ENCODE measurements at regions not wholly inside any gene's neighbourhood (a gene's known extent, or its start where the extent isn't known, plus 50 kb on each side); places are given as distances from the start of the nearest gene placed in this dataset.
A peak's percentile ranks its signal among the peaks of the same experiment; 100 is the strongest.

DNA sequence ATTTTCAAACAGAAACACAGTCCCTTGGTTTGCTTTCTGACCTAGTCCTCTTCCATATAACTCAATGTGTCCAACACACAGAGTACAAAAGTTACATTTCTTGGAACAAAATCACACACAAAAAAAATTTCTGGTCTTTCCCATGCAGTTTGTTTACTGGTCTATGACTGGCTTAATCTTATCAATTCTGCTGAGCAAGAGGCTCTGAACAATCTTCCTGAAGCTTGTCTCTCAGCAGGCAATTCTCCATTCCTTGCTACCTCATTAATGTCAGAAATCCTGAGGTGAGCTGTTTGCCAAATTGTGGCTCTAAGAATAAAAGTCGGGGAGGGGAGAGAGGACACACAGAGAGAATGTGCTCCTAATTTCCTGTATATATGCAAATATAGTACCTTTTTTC is 423.6 kb downstream of the HLX start:
- DNase-seq (ENCODE audit: low read depth in 2 of 2), result no peak

DNA sequence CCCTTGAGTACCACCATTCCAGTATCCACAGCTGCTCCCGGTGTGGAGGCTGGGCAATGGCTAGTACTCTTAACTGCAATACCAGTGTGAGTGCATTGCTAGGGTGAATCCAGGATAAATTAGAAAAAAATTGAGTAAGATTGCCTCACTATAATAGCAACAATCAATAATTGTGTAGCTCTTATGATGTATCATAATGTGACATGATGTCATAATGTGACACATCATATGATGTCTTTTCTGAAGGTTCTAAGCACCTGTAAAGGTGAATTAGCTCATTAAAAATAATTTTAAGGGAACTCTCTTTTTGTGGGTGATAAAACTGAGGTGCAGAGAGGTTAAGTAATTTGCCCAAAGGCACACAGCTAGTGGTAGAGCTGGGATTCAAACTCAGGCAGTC is 424.4 kb downstream of the HLX start:
- no peak for DNase-seq (ENCODE audit: low read depth in 2 of 2)

DNA sequence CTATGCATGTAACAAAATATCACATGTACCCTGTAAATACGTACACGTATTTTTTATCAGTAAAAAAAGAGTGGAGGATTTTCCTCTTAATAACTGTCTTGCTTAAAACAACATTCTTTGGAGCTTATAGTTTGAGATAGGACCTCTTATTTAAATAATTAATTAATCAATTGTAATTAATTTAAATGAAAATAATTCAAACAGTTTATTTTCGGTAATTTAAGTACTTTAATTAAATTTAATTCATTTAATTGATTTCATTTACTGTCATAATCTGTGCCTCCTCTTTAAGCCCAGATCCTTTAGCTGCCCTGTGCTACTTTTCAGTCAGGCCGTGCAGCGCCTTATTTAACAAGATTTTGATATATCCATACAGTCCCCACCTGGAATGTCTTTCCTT is 427.0 kb downstream of the HLX start:
- DNase-seq (ENCODE audit: low read depth in 2 of 2), result no peak

DNA sequence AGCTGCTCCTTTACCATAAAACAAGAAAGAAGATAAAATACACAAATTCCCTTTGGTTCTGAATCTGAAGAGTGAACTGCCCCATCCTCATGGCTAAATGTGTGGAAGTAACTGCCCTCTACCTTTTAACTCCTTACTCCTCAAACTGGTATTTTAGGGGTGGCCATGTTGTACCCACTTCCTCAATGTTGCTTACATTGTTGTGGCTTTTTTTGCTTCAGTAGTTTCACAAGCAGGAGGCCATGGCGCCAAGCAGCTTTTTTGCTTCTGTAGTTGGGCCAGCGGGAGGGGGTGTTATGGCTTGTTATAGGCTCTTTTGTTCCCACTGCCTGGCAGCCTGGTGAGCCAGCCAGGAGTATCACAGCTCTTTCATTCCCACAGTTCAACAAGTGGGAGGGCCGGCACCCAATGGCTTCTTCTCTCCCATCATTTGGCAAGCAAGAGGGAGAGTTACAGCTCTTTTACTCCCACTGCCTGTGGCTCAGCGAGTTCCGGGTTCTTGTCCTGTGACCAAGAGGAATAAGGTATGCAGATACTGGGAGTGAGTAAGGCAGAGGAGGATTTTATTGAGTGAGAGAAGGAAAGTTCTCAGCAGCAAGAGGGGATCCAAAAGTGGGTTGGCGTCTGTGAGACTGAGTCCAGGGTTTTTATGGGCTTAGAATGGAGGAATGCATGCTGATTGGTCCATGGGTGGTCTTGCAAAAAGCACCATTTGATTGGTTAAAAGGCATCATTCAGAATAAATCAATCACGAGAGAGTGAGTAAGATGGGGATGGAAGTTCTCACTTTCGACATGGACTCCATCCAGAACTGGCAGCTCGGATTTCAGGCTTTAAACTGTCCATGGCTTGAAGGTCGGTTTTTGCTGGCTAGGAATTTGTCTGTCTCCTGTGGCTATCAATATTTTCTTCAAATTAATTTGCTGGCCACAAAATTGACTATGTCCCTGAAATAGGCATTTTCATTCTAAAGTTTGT is 429.6 kb downstream of the HLX start:
- DNase-seq (ENCODE audit: low read depth in 2 of 2), result no peak

DNA sequence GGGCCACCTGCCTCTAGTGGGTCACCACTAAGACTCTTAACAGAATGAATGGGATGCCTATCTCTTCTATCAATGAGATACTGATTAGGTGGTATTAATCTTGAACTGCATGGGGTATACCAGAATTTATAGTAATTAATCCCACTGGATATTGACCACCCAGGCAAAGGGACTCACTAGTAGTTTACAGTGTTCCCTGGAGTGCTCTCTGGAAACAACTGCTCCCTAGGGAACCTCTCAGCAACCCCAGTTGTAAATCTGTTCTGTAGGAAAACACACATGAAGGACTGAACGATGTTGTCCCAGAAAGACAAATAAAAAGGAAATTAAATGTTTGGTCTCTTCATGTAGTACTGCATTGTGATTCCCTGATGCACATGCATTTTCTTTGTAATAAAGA is 430.5 kb downstream of the HLX start:
- no peak for DNase-seq (ENCODE audit: low read depth in 2 of 2)

DNA sequence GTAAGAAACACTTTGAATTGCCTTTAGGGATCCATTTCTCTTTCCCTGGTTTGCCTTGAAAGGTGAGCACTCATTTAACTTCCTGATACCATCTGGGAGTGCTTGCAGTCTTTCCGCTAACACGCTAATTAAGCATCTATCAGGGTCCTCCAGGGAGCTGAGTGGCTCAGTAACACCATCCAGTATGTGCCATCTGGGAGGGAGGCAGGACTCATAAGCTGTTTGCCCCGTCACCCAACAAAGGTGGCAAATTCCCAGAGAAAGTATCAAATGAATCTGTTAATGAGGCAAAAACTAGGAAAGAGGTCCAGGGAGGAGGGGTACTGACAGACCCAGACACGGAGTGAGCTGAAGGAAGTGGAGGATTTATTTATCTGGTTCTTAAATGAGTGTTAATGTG is 430.9 kb downstream of the HLX start:
- DNase-seq (ENCODE audit: low read depth in 2 of 2), result no peak

DNA sequence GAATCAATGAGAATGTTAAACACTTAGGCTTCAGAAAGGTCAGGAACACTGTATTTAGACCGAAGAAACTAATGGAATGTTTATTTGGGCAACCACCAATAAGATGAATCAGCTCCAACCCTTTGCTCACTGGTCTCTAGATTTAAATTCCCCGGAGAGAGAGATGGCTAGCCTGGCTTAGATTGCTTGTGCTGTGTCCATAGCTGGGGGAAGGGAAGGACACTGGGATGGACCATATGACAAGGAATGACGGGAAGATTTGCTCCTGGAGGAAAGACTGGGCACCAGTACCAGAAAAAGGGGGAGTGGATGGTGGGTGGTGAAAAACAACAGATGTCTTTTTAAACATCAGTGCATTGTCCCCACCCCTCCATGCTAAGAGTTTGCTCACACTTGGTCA is 426.6 kb downstream of the DUSP10 start:
- DNase-seq (ENCODE audit: low read depth in 2 of 2), result peak in 1 of 2 experiments; percentile 34

DNA sequence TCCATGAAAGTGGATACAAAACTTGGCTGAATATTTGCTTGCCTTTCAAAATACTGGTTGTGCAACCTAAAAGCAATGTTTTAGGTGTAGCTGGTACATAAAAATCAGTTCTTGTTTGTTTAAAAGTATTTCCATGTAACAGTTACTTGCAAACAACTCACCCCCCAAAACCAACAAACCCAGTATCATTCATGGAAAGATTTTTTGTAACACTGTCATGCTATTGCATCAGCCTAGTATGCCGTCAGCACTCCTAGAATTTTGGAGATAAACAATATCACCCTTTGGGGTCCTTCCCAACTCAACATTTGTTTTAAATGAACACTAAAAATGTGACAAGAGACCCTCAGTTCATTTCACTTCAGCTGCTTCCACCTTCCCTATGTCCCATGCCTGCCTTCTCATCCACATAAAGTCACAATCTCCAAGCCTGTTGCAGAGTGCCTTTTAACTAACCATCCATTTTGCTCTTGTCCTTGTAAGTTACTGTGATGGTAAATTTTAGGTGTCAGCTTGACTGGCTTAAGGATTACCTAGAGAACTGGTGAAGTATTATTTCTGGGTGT is 425.3 kb downstream of the DUSP10 start:
- peak in 1 of 2 experiments; percentile 37 for DNase-seq (ENCODE audit: low read depth in 2 of 2)

DNA sequence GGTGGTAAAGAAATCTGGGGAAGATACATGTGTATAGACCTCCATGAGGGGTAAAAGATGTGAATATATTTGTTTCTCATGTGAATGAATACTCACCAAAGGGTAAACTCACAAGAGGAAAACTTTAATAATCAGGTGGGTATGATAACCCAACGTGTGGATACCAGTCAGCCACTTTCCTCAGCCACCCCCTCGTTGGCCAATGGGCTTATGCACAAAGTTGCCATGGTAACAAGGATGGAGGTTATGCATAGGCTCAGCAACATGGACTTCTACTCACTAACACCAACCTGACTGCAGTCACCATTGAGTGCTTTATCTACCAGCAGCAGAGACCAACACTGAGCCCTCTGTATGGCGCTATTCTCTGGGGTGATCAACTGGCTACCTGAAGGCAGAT is 424.4 kb downstream of the DUSP10 start:
- no peak for DNase-seq (ENCODE audit: low read depth in 2 of 2)

DNA sequence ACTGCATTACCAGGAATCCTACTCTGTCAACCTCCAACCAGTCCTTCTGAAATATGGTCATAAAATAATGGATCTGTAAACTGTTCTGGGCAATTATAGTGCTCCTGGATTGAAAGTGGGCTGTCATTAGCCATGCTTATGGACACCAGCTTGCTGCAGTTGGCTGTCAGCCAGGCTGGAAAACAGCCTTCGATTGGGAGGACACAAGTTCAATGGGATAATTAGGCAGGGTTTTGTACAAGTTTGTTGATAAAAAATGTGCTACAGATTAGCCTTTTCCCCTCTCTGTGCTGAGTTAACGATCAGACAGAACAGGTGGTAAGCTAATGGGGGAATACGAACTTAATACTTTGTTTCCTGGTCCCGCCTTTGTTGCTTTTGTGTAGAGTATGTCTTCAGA is 413.9 kb downstream of the DUSP10 start:
- DNase-seq (ENCODE audit: low read depth in 2 of 2), result no peak

DNA sequence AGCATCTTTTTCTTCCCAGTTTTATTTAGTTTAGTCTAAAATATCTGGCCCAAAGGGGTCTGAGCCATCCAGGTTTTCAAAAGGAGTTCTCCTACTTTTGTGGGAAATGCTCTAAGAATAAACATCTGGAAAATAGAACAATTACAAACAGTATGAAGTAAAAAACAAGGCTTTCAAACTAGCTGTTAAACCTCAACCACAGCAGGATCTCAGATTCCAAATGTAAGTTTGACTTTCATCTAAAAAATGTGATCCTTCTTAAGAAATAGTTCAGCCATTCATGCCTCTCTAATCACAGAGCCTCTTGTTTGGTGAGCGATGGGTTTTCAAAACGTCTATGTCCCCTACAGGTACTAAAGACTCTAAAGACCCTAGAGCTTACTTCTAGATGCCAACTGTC is 413.5 kb downstream of the DUSP10 start:
- DNase-seq (ENCODE audit: low read depth in 2 of 2), result no peak

DNA sequence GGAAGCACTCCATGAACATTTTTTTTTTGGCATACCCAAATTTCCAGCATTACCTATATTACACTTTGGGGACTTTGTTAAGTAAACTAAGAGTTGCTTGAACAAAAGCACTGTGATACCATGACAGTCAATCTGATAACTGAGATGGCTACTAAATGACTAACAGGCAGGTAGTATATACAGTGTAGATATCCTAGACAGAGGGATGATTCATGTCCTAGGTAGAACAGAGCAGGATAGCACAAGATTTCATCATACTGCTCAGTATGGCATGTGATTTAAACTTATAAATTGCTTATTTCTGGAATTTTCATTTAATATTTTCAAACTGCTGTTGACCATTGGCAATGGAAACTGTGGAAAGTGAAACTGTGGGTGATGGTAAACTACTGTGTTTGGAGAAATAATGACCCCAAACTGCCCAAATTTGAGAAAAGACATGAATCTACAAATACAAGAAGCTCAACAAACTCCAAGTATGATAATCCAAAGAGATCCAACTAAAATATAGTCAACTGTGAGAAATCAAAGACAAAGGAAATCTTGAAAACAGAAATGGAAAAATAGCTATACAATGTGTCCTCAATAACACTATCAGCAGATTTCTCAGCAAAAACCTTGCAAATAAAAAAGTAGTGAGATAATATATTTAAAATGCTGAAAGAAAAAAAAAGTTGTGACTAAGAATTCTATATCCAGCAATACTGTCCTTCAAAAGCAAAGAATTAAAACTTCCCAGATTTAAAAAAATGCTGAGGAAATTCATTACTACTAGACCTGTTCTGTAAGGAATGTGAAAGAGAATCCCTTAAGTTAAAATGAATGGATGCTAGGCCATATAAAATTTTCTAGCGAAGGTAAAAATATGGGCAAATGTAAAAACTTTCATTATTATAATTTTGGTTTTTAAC is 410.4 kb downstream of the DUSP10 start:
- DNase-seq (ENCODE audit: low read depth in 2 of 2), result no peak

DNA sequence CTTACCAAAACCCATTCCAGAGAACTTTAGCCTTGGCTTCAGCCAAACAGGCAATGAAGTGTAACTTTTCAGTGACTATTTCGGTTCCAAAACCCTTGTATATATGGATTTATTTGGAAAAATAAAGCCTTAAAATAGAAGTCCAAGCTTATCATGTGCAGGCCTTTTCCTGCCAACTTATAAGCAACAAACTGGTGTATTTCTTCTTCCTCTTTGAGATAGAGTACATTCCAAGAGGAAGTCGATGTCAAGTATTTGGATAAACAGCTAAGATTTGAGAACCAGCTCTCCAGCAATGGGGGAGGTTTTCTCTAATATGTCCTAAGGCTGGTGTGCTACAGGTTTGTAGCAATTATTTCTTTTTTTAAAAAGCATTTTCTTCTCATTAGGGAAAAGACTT is 407.8 kb downstream of the DUSP10 start:
- no peak for DNase-seq (ENCODE audit: low read depth in 2 of 2)

DNA sequence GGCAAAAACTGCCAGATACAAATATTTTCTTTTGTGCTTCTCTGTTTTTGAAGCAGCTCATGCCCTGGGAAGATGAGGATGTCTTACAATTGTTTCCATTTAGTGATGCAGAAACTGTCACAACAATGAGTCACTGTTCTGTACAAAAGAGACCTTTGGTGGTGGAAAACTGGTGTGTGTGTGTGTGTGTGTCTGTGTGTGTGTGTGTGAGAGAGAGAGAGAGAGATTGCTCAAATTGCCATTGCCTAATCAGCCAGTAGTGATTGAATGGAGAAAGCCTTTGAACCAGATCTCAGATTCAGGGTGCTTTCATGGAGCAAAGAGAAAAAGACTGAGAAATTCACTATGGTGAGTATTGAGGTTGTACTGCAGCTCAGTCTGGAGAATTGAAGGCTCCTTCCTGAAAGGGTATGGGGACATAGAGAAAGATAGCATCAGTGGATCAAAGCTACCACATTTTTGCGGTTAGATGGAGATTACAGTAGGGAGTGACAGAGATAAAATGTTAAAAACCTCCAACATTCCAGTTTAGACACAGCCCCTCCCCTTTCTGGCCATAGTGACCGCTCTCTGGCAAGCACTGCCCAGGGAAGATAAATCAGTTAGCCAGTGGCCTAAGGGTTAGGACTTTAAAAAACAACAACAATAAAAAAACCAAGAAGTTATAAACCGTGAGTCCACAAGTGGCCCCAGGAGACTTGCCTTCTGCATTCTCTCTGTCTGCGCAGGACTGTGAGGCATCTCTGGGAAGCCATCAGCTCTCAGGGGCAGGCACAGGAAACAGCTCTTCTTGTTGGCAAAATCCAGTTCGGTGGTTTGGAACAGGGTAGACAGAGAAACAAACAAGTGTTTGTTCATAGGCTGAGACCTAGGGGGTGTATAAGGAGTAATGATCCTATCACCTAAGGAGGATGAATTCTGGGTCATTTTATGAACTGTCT is 406.5 kb downstream of the DUSP10 start:
- DNase-seq (ENCODE audit: low read depth in 2 of 2), result peak; percentile 17 to 34

DNA sequence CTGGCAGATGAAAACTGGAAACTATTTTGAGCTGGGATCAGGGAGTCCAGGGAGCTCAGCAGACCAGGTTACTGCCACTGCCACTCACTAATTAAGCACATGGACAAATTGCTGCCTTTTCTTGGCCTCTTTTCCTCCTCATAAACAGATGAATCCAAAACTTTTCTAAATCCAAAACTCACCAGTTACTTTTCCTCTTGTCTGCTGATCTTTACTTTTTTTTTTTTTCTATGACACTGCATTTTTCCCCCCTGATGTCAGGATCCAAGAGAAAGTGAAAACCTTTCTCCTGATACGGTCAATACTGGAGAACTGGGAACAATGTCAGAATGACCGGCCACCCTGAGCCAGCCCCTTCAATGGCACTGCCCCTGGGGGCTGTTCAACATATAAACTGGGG is 405.8 kb downstream of the DUSP10 start:
- no peak for DNase-seq (ENCODE audit: low read depth in 2 of 2)

DNA sequence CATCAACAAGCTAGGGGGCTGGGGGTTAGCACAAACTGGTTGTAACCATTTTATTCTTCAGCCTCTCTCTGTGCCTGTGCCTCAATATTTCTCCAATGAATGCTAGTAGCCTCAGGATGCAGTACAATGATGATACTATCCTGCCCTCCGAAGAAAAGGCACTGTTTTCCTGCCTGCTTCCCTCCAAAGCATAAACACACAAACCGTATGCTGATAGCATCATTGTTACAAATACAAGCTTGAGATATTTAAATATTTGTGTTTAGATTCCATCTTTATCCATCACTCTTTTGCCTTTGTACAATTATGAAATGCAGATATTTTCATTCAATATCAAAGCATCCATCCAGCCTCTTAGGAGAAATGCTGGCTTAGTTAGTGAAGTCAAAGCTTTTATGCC is 404.8 kb downstream of the DUSP10 start:
- no peak for DNase-seq (ENCODE audit: low read depth in 2 of 2)

DNA sequence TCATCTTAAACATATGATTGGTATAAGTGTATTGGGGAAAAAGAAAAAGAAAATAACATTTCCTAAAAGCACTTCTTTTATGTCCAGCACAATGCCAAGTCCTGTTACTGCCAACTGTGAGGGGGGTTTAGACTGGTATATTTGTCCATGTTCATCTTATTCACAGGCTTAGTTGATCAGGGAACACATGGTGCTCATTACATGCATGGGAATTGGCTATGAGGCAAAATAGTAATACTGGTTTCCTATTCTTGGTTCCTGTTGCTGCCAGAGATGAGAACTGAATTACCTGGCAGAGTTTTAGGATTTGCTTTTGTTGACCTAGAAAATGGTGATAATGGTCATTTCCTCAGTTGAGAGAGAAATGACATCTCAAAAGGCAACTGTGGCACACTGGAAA is 398.8 kb downstream of the DUSP10 start:
- DNase-seq (ENCODE audit: low read depth in 2 of 2), result no peak

DNA sequence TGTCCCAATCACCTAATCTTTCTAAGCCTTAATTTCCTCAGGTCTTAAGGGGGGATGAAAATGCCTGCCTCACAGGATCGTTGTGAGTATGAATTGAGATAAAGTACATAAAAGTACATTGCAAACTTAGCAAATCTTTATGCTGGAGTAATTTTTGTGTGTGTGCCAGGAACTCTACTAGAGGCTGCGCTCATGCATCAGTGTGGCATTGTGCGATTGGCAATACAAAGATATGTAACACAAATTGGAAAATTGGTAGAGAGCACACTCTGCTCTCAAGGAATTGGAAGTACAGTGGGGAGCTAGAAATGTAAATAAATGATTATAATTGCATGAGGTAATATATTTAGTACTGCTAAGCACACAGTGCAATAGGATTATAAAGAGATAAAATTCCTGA is 398.3 kb downstream of the DUSP10 start:
- no peak for DNase-seq (ENCODE audit: low read depth in 2 of 2)

DNA sequence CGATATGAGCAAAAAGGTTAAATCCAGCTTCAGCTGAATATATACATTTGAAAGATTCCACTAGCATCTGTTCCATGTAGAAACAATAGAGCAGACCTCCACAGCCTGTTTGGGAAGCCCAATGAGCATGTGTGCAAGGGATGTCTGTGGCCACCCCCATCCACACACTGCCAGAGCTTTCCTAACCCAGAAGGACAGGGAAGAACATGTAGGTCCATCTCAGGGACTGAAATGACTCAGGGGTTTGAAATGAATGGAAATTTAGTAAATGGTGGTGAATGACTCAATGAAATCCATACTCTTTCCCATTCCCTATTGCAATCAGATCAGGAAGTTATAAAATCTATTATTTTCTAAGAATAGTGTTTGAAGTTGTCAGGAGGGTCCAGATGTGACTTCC is 397.2 kb downstream of the DUSP10 start:
- DNase-seq (ENCODE audit: low read depth in 2 of 2), result peak; percentile 74 to 79

DNA sequence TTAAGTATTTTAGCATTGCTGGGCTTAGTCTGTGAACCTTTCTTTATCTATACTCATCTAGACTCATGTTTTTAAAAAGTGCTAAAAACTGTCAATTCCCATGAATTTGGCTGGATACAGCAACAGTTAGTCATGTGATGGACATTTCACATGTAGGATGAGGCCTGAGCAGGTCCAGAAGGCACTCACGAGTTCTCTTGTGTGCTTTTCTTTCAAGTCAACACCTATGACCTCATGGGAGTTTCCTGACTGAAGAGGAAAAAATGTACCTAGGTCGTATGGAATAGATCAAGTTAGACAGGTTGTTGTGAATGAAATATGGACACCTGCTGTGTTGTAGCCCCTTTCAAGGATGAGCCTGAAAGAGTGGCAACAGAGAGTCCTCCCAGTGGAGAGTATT is 394.2 kb downstream of the DUSP10 start:
- DNase-seq (ENCODE audit: low read depth in 2 of 2), result no peak

DNA sequence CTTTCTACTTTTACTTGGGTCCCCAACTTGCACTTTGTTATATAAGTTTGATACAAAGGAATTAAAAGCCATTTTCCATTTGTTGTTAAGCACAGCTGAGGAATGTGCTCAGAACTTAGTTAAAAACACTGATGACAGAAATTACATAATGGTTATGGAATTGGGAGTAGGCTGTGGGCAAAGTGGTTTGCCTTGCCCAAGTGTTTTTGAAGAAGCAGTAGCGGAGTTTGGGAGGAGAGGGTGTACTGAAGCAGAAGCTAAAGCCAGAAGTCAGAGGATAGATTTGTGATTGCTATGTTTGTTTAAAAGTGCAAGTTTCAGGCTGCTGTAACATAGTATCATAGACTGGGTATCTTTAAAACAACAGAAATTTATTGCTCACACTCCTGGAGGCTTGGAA is 391.8 kb downstream of the DUSP10 start:
- DNase-seq (ENCODE audit: low read depth in 2 of 2), result no peak

Data from fibroblast of skin of left biceps (primary cell).